WTC11 (cell line): ENCODE measurements at regions not wholly inside any gene's neighbourhood (a gene's known extent, or its start where the extent isn't known, plus 50 kb on each side); places are given as distances from the start of the nearest gene placed in this dataset.

Experiments
- ATAC-seq: fragments of 200-7000 bp; cut with Tn5 transposase; 2 replicates; pipeline ENCODE4 v1.10.0; 2021; ENCODE audit warnings: mild to moderate bottlenecking, moderate library complexity
- CTCF ChIA-PET: fragments of 300-600 bp; sonication (Branson Sonifier 250); formaldehyde crosslinking; loops from one replicate; lab custom pipeline; 2021; ENCODE audit warnings: antibody characterized with exemption; lab: Charles Lee
- POLR2A ChIA-PET: fragments of 350-600 bp; sonication (Branson Sonifier 250); formaldehyde crosslinking; loops from one replicate; lab custom pipeline; 2021; ENCODE audit warnings: antibody characterized with exemption; lab: Charles Lee
- DNase-seq: peaks from one replicate; pipeline ENCODE4 v3.0.0; 2021; ENCODE audit warnings: low spot score
- H3K27ac Mint-ChIP-seq: 2 replicates; pipeline ENCODE4 v1.8.0; 2021; ENCODE audit warnings: mixed read lengths
- H3K27me3 Mint-ChIP-seq: 2 replicates; pipeline ENCODE4 v1.8.0; 2021; ENCODE audit warnings: low read depth, mild to moderate bottlenecking, moderate library complexity, mixed read lengths
- H3K36me3 Mint-ChIP-seq: 2 replicates; pipeline ENCODE4 v1.8.0; 2021; ENCODE audit warnings: mixed read lengths
- H3K4me1 Mint-ChIP-seq: 2 replicates; pipeline ENCODE4 v1.8.0; 2022; ENCODE audit warnings: mixed read lengths
- H3K4me3 Mint-ChIP-seq: 2 replicates; pipeline ENCODE4 v1.8.0; 2021; ENCODE audit warnings: mild to moderate bottlenecking, moderate library complexity, mixed read lengths
- H3K9me3 Mint-ChIP-seq: 2 replicates; pipeline ENCODE4 v1.8.0; 2021; ENCODE audit warnings: mixed read lengths
- ATF1 ChIP-seq: sonication (generic); formaldehyde crosslinking; IDR thresholded peaks from 2 replicates; pipeline ENCODE4 v1.8.1; 2023; ENCODE audit warnings: mild to moderate bottlenecking, moderate library complexity, missing genetic modification reagents
- CREM ChIP-seq: sonication (generic); formaldehyde crosslinking; IDR thresholded peaks from 2 replicates; pipeline ENCODE4 v1.8.1; 2022; ENCODE audit warnings: mild to moderate bottlenecking, missing genetic modification reagents, moderate library complexity
- ESRRA ChIP-seq: sonication (generic); formaldehyde crosslinking; IDR thresholded peaks from 2 replicates; pipeline ENCODE4 v1.8.1; 2022; ENCODE audit warnings: mild to moderate bottlenecking, missing genetic modification reagents, borderline replicate concordance
- IRF2 ChIP-seq: sonication (generic); formaldehyde crosslinking; IDR thresholded peaks from 2 replicates; pipeline ENCODE4 v1.8.0; 2022; ENCODE audit warnings: low read depth, missing genetic modification reagents, borderline replicate concordance
- JAZF1 ChIP-seq: fragments of 250-450 bp; sonication (Bioruptor Pico); IDR thresholded peaks from 2 replicates; pipeline ENCODE4 v1.9.0; 2021; ENCODE audit warnings: moderate library complexity, mild to moderate bottlenecking, inconsistent platforms
- JUN ChIP-seq: sonication (generic); formaldehyde crosslinking; IDR thresholded peaks from 2 replicates; pipeline ENCODE4 v1.8.0; 2023; ENCODE audit warnings: mild to moderate bottlenecking, missing genetic modification reagents
- MAX ChIP-seq: sonication (generic); formaldehyde crosslinking; IDR thresholded peaks from 2 replicates; pipeline ENCODE4 v1.8.0; 2022; ENCODE audit warnings: mild to moderate bottlenecking, missing genetic modification reagents
- MLX ChIP-seq: sonication (generic); formaldehyde crosslinking; IDR thresholded peaks from 2 replicates; pipeline ENCODE4 v1.8.1; 2023; ENCODE audit warnings: mild to moderate bottlenecking, missing genetic modification reagents, moderate library complexity
- NR1H2 ChIP-seq: sonication (generic); formaldehyde crosslinking; IDR thresholded peaks from 2 replicates; pipeline ENCODE4 v1.9.0; 2021; ENCODE audit warnings: mild to moderate bottlenecking, moderate library complexity, missing genetic modification reagents
- SOX15 ChIP-seq: fragments of 250-450 bp; sonication (Bioruptor Pico); IDR thresholded peaks from 2 replicates; pipeline ENCODE4 v1.9.0; 2021; ENCODE audit warnings: mild to moderate bottlenecking
- SP1 ChIP-seq: sonication (generic); formaldehyde crosslinking; conservative IDR thresholded peaks from 2 replicates; pipeline ENCODE4 v1.8.1; 2022; ENCODE audit warnings: missing genetic modification reagents
- ZBTB43 ChIP-seq: sonication (generic); formaldehyde crosslinking; IDR thresholded peaks from 2 replicates; pipeline ENCODE4 v1.8.1; 2023; ENCODE audit warnings: mild to moderate bottlenecking, missing genetic modification reagents
- ZNF219 ChIP-seq: sonication (generic); formaldehyde crosslinking; IDR thresholded peaks from 2 replicates; pipeline ENCODE4 v1.8.0; 2023; ENCODE audit warnings: missing genetic modification reagents, mild to moderate bottlenecking, borderline replicate concordance
- ZNF396 ChIP-seq: fragments of 250-450 bp; sonication (Bioruptor Pico); IDR thresholded peaks from 2 replicates; pipeline ENCODE4 v1.8.0; 2021; ENCODE audit warnings: mild to moderate bottlenecking, moderate library complexity, borderline replicate concordance
- TF ChIP-seq, protein P1 (sequence below): sonication (generic); formaldehyde crosslinking; IDR thresholded peaks from 2 replicates; pipeline ENCODE4 v1.8.0; 2022; ENCODE audit warnings: mild to moderate bottlenecking, missing genetic modification reagents
- TF ChIP-seq, protein P2 (sequence below): fragments of 250-450 bp; sonication (Bioruptor Pico); IDR thresholded peaks from 2 replicates; pipeline ENCODE4 v1.9.0; 2021; ENCODE audit warnings: mild to moderate bottlenecking
- TF ChIP-seq, protein P3 (sequence below): fragments of 250-450 bp; sonication (Bioruptor Pico); IDR thresholded peaks from 2 replicates; pipeline ENCODE4 v1.9.0; 2021; ENCODE audit warnings: moderate library complexity, mild to moderate bottlenecking, inconsistent platforms, borderline replicate concordance
- TF ChIP-seq, protein P4 (sequence below): sonication (generic); formaldehyde crosslinking; IDR thresholded peaks from 2 replicates; pipeline ENCODE4 v1.8.1; 2023; ENCODE audit warnings: mild to moderate bottlenecking, moderate library complexity, missing genetic modification reagents
- TF ChIP-seq, protein P5 (sequence below): sonication (generic); formaldehyde crosslinking; IDR thresholded peaks from 2 replicates; pipeline ENCODE4 v1.8.1; 2023; ENCODE audit warnings: mild to moderate bottlenecking, missing genetic modification reagents
- TF ChIP-seq, protein P6 (sequence below): sonication (generic); formaldehyde crosslinking; IDR thresholded peaks from 2 replicates; pipeline ENCODE4 v1.8.0; 2022; ENCODE audit warnings: mild to moderate bottlenecking, missing genetic modification reagents

GRCh38 chr2:104537116-104537515, 316.8 kb upstream of the POU3F3 start (continued):
- TF ChIP-seq MLX (CRISPR knock-in tag): no peak
- TF ChIP-seq, all 79 proteins: peak for 0

GRCh38 chr2:104538077-104538476, 315.8 kb upstream of the POU3F3 start:
- Mint-ChIP-seq H3K36me3 (no peaks in the 10 kb centered on the region), H3K9me3 (peaks cover 5% of the 10 kb centered on the region; the same call in 1 of the 2 replicates), H3K27me3 (no peaks in the 10 kb centered on the region), H3K4me3 (no peak overlapping the region), H3K4me1 (peaks cover 6% of the 10 kb centered on the region; the same call in 1 of the 2 replicates), H3K27ac (no peak overlapping the region)
- DNase-seq (no peak), ATAC-seq (peak; percentile 32; the same call in 1 of the 2 replicates)
- ChIA-PET POLR2A (no interaction called here), CTCF (interaction anchor here (0.9 to 1.0 kb wide), 2 partner anchors 195 to 312 kb away, joined by 3 read pairs; no protein-coding TSS in a partner anchor)
- TF ChIP-seq, protein P1, sequence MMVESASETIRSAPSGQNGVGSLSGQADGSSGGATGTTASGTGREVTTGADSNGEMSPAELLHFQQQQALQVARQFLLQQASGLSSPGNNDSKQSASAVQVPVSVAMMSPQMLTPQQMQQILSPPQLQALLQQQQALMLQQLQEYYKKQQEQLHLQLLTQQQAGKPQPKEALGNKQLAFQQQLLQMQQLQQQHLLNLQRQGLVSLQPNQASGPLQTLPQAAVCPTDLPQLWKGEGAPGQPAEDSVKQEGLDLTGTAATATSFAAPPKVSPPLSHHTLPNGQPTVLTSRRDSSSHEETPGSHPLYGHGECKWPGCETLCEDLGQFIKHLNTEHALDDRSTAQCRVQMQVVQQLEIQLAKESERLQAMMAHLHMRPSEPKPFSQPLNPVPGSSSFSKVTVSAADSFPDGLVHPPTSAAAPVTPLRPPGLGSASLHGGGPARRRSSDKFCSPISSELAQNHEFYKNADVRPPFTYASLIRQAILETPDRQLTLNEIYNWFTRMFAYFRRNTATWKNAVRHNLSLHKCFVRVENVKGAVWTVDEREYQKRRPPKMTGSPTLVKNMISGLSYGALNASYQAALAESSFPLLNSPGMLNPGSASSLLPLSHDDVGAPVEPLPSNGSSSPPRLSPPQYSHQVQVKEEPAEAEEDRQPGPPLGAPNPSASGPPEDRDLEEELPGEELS (CRISPR knock-in tag): no peak
- TF ChIP-seq ESRRA (CRISPR knock-in tag): no peak
- TF ChIP-seq, protein P2, sequence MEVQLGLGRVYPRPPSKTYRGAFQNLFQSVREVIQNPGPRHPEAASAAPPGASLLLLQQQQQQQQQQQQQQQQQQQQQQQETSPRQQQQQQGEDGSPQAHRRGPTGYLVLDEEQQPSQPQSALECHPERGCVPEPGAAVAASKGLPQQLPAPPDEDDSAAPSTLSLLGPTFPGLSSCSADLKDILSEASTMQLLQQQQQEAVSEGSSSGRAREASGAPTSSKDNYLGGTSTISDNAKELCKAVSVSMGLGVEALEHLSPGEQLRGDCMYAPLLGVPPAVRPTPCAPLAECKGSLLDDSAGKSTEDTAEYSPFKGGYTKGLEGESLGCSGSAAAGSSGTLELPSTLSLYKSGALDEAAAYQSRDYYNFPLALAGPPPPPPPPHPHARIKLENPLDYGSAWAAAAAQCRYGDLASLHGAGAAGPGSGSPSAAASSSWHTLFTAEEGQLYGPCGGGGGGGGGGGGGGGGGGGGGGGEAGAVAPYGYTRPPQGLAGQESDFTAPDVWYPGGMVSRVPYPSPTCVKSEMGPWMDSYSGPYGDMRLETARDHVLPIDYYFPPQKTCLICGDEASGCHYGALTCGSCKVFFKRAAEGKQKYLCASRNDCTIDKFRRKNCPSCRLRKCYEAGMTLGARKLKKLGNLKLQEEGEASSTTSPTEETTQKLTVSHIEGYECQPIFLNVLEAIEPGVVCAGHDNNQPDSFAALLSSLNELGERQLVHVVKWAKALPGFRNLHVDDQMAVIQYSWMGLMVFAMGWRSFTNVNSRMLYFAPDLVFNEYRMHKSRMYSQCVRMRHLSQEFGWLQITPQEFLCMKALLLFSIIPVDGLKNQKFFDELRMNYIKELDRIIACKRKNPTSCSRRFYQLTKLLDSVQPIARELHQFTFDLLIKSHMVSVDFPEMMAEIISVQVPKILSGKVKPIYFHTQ: no peak
- no peak for TF ChIP-seq JAZF1
- no peak for TF ChIP-seq JUN (CRISPR knock-in tag)
- TF ChIP-seq, protein P3, sequence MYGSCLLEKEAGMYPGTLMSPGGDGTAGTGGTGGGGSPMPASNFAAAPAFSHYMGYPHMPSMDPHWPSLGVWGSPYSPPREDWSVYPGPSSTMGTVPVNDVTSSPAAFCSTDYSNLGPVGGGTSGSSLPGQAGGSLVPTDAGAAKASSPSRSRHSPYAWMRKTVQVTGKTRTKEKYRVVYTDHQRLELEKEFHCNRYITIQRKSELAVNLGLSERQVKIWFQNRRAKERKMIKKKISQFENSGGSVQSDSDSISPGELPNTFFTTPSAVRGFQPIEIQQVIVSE (CRISPR knock-in tag): no peak
- TF ChIP-seq SP1 (CRISPR knock-in tag): no peak
- no peak for TF ChIP-seq ZBTB43
- TF ChIP-seq, protein P4, sequence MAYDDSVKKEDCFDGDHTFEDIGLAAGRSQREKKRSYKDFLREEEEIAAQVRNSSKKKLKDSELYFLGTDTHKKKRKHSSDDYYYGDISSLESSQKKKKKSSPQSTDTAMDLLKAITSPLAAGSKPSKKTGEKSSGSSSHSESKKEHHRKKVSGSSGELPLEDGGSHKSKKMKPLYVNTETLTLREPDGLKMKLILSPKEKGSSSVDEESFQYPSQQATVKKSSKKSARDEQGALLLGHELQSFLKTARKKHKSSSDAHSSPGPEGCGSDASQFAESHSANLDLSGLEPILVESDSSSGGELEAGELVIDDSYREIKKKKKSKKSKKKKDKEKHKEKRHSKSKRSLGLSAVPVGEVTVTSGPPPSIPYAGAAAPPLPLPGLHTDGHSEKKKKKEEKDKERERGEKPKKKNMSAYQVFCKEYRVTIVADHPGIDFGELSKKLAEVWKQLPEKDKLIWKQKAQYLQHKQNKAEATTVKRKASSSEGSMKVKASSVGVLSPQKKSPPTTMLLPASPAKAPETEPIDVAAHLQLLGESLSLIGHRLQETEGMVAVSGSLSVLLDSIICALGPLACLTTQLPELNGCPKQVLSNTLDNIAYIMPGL: no peak
- TF ChIP-seq, protein P5, sequence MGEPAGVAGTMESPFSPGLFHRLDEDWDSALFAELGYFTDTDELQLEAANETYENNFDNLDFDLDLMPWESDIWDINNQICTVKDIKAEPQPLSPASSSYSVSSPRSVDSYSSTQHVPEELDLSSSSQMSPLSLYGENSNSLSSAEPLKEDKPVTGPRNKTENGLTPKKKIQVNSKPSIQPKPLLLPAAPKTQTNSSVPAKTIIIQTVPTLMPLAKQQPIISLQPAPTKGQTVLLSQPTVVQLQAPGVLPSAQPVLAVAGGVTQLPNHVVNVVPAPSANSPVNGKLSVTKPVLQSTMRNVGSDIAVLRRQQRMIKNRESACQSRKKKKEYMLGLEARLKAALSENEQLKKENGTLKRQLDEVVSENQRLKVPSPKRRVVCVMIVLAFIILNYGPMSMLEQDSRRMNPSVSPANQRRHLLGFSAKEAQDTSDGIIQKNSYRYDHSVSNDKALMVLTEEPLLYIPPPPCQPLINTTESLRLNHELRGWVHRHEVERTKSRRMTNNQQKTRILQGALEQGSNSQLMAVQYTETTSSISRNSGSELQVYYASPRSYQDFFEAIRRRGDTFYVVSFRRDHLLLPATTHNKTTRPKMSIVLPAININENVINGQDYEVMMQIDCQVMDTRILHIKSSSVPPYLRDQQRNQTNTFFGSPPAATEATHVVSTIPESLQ (CRISPR knock-in tag): no peak
- no peak for TF ChIP-seq ZNF219 (CRISPR knock-in tag)
- no peak for TF ChIP-seq ZNF396 (CRISPR knock-in tag)
- TF ChIP-seq MAX: no peak
- TF ChIP-seq ATF1 (CRISPR knock-in tag): no peak
- TF ChIP-seq IRF2 (CRISPR knock-in tag): no peak
- TF ChIP-seq SOX15 (CRISPR knock-in tag): no peak
- no peak for TF ChIP-seq CREM (CRISPR knock-in tag)
- TF ChIP-seq, protein P6, sequence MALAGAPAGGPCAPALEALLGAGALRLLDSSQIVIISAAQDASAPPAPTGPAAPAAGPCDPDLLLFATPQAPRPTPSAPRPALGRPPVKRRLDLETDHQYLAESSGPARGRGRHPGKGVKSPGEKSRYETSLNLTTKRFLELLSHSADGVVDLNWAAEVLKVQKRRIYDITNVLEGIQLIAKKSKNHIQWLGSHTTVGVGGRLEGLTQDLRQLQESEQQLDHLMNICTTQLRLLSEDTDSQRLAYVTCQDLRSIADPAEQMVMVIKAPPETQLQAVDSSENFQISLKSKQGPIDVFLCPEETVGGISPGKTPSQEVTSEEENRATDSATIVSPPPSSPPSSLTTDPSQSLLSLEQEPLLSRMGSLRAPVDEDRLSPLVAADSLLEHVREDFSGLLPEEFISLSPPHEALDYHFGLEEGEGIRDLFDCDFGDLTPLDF: no peak
- no peak for TF ChIP-seq NR1H2 (CRISPR knock-in tag)
